ENCODE measurements at regions not wholly inside any gene's neighbourhood (a gene's known extent, or its start where the extent isn't known, plus 50 kb on each side); places are given as distances from the start of the nearest gene placed in this dataset.

DNA sequence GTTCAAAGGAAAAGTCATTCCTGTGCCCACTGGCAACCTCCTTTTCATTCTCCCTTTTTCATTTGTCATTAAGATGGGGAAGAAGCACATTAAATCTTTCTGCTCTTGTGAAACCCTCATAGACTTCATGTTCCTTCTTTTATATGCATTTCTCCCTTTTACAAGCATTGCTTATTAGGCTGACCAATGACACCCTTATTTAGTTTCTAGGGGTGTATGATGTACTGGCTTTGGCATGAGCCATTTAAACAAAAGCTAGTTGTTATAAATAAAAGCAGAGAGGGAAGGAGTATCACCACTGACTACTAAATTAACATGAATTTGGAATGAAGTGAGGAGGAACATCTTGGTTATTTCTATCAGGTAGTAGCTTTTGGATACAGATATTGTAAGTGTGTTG, 68.2 kb upstream of the PCDH9 start:
- Histone ChIP-seq H3K9ac (ENCODE audit: low read depth, low read length) (no peak overlapping the region), H3K9me3 (ENCODE audit: control insufficient read depth, insufficient read depth, low read length) (no peaks in the 10 kb centered on the region), H3K27ac (ENCODE audit: low read depth, low read length) (no peak overlapping the region), H3K4me1 (ENCODE audit: control insufficient read depth, insufficient read depth, low read length) (no peaks in the 10 kb centered on the region), H3K36me3 (ENCODE audit: control insufficient read depth, insufficient read depth, low read length) (no peaks in the 10 kb centered on the region), H3K4me3 (ENCODE audit: low read depth, low read length) (no peak overlapping the region), H3K27me3 (ENCODE audit: control insufficient read depth, insufficient read depth, low read length) (no peaks in the 10 kb centered on the region)

DNA sequence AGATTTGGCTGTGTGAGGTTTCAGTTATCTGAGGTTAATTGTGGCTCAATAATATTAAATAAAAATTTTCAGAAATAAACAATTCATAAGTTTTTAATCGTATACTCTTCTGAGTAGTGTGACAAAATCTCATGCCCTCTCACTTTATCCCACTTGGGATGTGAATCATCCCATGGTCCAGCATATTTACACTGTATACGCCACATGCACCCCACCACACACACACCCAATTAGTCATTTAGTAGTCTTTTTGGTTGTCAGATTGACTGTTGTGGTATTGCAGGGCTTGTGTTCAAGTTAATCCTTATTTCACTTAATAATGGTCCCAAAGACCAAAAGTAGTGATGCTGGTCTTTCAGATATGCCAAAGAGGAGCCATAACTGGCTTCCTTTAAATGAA, 66.4 kb upstream of the PCDH9 start:
- H3K4me3 ChIP-seq (ENCODE audit: low read depth, low read length), result no peak overlapping the region
- H3K27me3 ChIP-seq (ENCODE audit: control insufficient read depth, insufficient read depth, low read length), result no peaks in the 10 kb centered on the region
- H3K27ac ChIP-seq (ENCODE audit: low read depth, low read length), result no peak overlapping the region
- H3K9me3 ChIP-seq (ENCODE audit: control insufficient read depth, insufficient read depth, low read length), result no peaks in the 10 kb centered on the region
- H3K36me3 ChIP-seq (ENCODE audit: control insufficient read depth, insufficient read depth, low read length), result no peaks in the 10 kb centered on the region
- H3K4me1 ChIP-seq (ENCODE audit: control insufficient read depth, insufficient read depth, low read length), result no peaks in the 10 kb centered on the region
- no peak overlapping the region for H3K9ac ChIP-seq (ENCODE audit: low read depth, low read length)

DNA sequence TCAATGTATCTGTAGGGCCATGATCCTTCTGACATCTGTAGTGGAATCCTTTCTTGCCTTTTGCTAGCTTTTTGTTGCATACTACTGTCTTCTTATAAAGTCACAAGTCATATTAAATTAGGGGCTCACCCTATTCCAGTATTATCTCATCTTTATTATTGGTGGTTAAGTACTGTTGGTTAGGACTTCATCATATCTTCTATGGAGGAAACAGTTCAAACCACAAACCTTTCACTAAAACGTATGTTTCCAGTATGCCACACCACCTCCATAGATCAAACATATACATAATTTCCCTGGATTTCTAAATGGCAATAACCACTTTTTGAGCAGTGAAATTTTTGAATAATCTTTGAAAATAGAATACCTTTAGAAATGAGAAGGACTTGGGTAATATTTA, 62.8 kb upstream of the PCDH9 start:
- Histone ChIP-seq H3K4me3 (ENCODE audit: low read depth, low read length) (no peak overlapping the region), H3K27ac (ENCODE audit: low read depth, low read length) (no peak overlapping the region), H3K27me3 (ENCODE audit: control insufficient read depth, insufficient read depth, low read length) (no peaks in the 10 kb centered on the region)

DNA sequence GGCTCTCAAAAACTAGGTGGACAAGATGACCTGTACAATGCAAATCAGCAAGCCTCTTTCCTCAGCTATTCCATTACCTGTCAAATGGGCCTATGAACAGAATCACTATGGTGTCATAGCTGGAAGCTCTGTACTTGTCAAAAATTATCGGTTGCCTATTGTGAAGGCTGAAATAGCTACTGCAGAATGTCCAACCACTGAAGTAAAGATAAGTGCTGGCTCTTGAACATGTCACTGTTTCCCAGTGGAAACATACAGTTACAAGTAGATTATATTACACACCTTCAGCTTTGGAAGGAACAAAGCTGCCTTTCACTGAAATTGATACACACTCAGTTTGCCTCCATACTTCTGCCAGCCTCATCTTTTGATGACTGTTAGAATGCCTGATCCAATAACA, 55.5 kb upstream of the PCDH9 start:
- no peaks in the 10 kb centered on the region for H3K36me3 ChIP-seq (ENCODE audit: control insufficient read depth, insufficient read depth, low read length)
- 0 out of 2 replicates have a peak, but pooled peaks cover 7% of the 10 kb centered on the region for H3K4me1 ChIP-seq (ENCODE audit: control insufficient read depth, insufficient read depth, low read length)
- H3K27ac ChIP-seq (ENCODE audit: low read depth, low read length), result no peak overlapping the region
- H3K9me3 ChIP-seq (ENCODE audit: control insufficient read depth, insufficient read depth, low read length), result no peaks in the 10 kb centered on the region
- H3K27me3 ChIP-seq (ENCODE audit: control insufficient read depth, insufficient read depth, low read length), result no peaks in the 10 kb centered on the region
- no peak overlapping the region for H3K9ac ChIP-seq (ENCODE audit: low read depth, low read length)
- no peak overlapping the region for H3K4me3 ChIP-seq (ENCODE audit: low read depth, low read length)

More for the DNA sequence above, 62.8 kb upstream of the PCDH9 start:
- Histone ChIP-seq H3K9me3 (ENCODE audit: control insufficient read depth, insufficient read depth, low read length) (no peaks in the 10 kb centered on the region), H3K9ac (ENCODE audit: low read depth, low read length) (no peak overlapping the region), H3K36me3 (ENCODE audit: control insufficient read depth, insufficient read depth, low read length) (no peaks in the 10 kb centered on the region), H3K4me1 (ENCODE audit: control insufficient read depth, insufficient read depth, low read length) (no peaks in the 10 kb centered on the region)

DNA sequence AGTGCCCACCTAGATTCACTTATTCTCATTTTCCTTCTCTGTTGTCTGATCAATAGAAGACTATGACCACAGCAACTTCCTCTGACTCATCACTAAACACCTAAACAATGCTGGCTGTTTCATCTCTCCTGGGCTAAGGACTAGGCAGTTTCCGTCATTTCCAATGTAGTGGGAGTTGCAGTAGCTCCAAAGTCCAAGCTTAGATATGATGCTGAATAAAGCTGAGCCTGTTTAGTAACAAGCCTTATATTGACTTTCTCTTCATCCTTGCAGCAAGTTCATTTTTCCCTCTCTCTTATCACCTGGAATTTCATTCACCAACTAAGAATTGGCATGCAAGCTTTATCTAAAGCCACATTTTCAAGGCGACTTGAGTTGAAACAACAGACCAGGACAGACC, 53.5 kb upstream of the PCDH9 start:
- no peaks in the 10 kb centered on the region for H3K9me3 ChIP-seq (ENCODE audit: control insufficient read depth, insufficient read depth, low read length)

DNA sequence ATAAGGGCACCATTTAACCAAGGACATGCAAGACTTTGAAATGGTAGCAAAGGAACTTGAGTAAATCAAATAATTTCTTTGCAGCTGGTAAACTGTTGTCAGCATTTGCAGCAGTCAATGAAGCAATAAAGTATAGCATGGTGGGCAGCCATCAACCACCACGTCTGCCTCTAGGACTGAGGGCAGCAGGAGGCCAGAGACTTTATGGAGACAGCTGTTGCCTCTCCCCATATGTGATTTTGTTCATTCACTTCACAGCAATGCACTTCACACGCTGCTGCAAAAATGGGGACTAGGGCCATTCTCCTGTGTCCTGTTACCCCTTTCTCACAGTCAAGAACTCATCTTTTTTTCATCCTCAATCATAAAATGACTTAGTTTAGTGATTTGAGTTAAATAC, 51.3 kb upstream of the PCDH9 start:
- Histone ChIP-seq H3K4me1 (ENCODE audit: control insufficient read depth, insufficient read depth, low read length) (0 out of 2 replicates have a peak, but pooled peaks cover 7% of the 10 kb centered on the region), H3K9ac (ENCODE audit: low read depth, low read length) (no peak overlapping the region), H3K27me3 (ENCODE audit: control insufficient read depth, insufficient read depth, low read length) (no peaks in the 10 kb centered on the region), H3K9me3 (ENCODE audit: control insufficient read depth, insufficient read depth, low read length) (no peaks in the 10 kb centered on the region), H3K4me3 (ENCODE audit: low read depth, low read length) (no peak overlapping the region), H3K36me3 (ENCODE audit: control insufficient read depth, insufficient read depth, low read length) (no peaks in the 10 kb centered on the region), H3K27ac (ENCODE audit: low read depth, low read length) (no peak overlapping the region)

More for the DNA sequence above, 53.5 kb upstream of the PCDH9 start:
- H3K36me3 ChIP-seq (ENCODE audit: control insufficient read depth, insufficient read depth, low read length), result no peaks in the 10 kb centered on the region
- H3K27ac ChIP-seq (ENCODE audit: low read depth, low read length), result peak overlapping the region; percentile 33
- H3K4me3 ChIP-seq (ENCODE audit: low read depth, low read length), result no peak overlapping the region
- H3K9ac ChIP-seq (ENCODE audit: low read depth, low read length), result no peak overlapping the region
- H3K4me1 ChIP-seq (ENCODE audit: control insufficient read depth, insufficient read depth, low read length), result 0 out of 2 replicates have a peak, but pooled peaks cover 7% of the 10 kb centered on the region
- H3K27me3 ChIP-seq (ENCODE audit: control insufficient read depth, insufficient read depth, low read length), result no peaks in the 10 kb centered on the region

Data from HUES48 (cell line).